HL-60 (cell line): ENCODE measurements at regions not wholly inside any gene's neighbourhood (a gene's known extent, or its start where the extent isn't known, plus 50 kb on each side); places are given as distances from the start of the nearest gene placed in this dataset.
"Not testable (repeated sequence)": the region's sequence is repeated elsewhere in the genome, so short reads cannot be mapped to it uniquely, and the experiment has no call there.

Experiments
- DNase-seq, 2 experiments: peaks; one replicate each; pipeline ENCODE4 v3.0.0-alpha.2; 2010 to 2020; ENCODE audit warnings: low read depth in 1 of 2, low spot score in 1 of 2
- H3K27ac ChIP-seq: fragments of 250-450 bp; sonication (Bioruptor Pico); replicated peaks from 2 replicates; pipeline ENCODE4 v1.5.1; 2020; ENCODE audit warnings: mild to moderate bottlenecking, moderate library complexity
- H3K27me3 ChIP-seq: fragments of 250-450 bp; sonication (Bioruptor Pico); 2 replicates; pipeline ENCODE4 v1.5.1; 2021; ENCODE audit warnings: mild to moderate bottlenecking, moderate library complexity; ENCODE audit not compliant: insufficient read depth, poor library complexity, severe bottlenecking
- H3K4me3 ChIP-seq: replicated peaks from 2 replicates; pipeline ENCODE4 v1.5.1; 2011; ENCODE audit warnings: mild to moderate bottlenecking, control low read depth, low read length; ENCODE audit not compliant: insufficient read depth

GRCh38 chr17:16830219-16830618, 140.2 kb downstream of the CCDC144A start:
- not testable (repeated sequence) for H3K4me3 ChIP-seq, H3K27me3 ChIP-seq, DNase-seq, H3K27ac ChIP-seq
